B cell (primary cell): ENCODE measurements at regions not wholly inside any gene's neighbourhood (a gene's known extent, or its start where the extent isn't known, plus 50 kb on each side); places are given as distances from the start of the nearest gene placed in this dataset.

Source experiments
- ATAC-seq: fragments of 200-7000 bp; cut with Tn5 transposase; one replicate; pipeline ENCODE4 v1.10.0; 2021; ENCODE audit warnings: low read depth, mild to moderate bottlenecking, moderate number of reproducible peaks, moderate library complexity
- CTCF ChIA-PET: fragments of 350-600 bp; sonication (Branson Sonifier 250); formaldehyde crosslinking; loops from one replicate; lab custom pipeline; 2021; ENCODE audit warnings: antibody characterized with exemption, inconsistent platforms; lab: Charles Lee
- POLR2A ChIA-PET: fragments of 350-600 bp; sonication (Branson Sonifier 250); formaldehyde crosslinking; loops from one replicate; lab custom pipeline; 2021; ENCODE audit warnings: antibody characterized with exemption; lab: Charles Lee
- DNase-seq: peaks from one replicate; pipeline ENCODE4 v3.0.0; 2013
- H2AFZ ChIP-seq: 2 replicates; pipeline ENCODE4 v1.6.1; 2012; ENCODE audit warnings: mild to moderate bottlenecking, low read depth, low read length; ENCODE audit not compliant: insufficient read depth, poor library complexity, severe bottlenecking
- H3K27ac ChIP-seq, 2 donors: 1 replicate in 1 of 2; 2 replicates in 1 of 2; pipeline ENCODE4 v1.5.1; 2012 to 2013; ENCODE audit warnings: low read length in 2 of 2, mild to moderate bottlenecking in 2 of 2, moderate library complexity in 1 of 2
- H3K27me3 ChIP-seq, 4 experiments: fragments of 200-600 bp in 1 of 4; sonication (generic) in 1 of 4; replicated peaks in 1 of 4; 1 replicate in 2 of 4; 2 replicates in 2 of 4; pipeline versions ENCODE4 v1.6.1 to v1.7.0; 2013 to 2016; ENCODE audit warnings: low read length in 3 of 4, mild to moderate bottlenecking in 2 of 4, mixed read lengths in 1 of 4, moderate library complexity in 1 of 4; ENCODE audit not compliant: insufficient read depth in 4 of 4, control insufficient read depth in 3 of 4; ENCODE audit errors: control extremely low read depth in 1 of 4
- H3K36me3 ChIP-seq, 2 experiments: replicated peaks in 1 of 2; 1 replicate in 1 of 2; 2 replicates in 1 of 2; pipeline versions ENCODE4 v1.6.1 to v1.7.1; 2013; ENCODE audit warnings: low read length in 1 of 2; ENCODE audit not compliant: insufficient read depth in 2 of 2, control insufficient read depth in 1 of 2; ENCODE audit errors: control extremely low read depth in 1 of 2, extremely low read depth in 1 of 2
- H3K4me1 ChIP-seq, 2 donors: fragments of 200-600 bp in 1 of 2; sonication (generic) in 1 of 2; 1 replicate in 1 of 2; 2 replicates in 1 of 2; pipeline versions ENCODE4 v1.5.1 to v1.6.1; 2013 to 2017; ENCODE audit warnings: low read length in 2 of 2; ENCODE audit not compliant: control insufficient read depth in 2 of 2, insufficient read depth in 2 of 2
- H3K4me2 ChIP-seq: replicated peaks from 2 replicates; pipeline ENCODE3; 2012; ENCODE audit warnings: mild to moderate bottlenecking, low read depth, low read length; ENCODE audit not compliant: poor library complexity, severe bottlenecking
- H3K4me3 ChIP-seq, 5 experiments: fragments of 200-600 bp in 1 of 5; sonication (generic) in 1 of 5; 1 replicate in 3 of 5; 2 replicates in 2 of 5; pipeline versions ENCODE4 v1.5.1 to v1.7.0; 2011 to 2016; ENCODE audit warnings: low read length in 4 of 5, mild to moderate bottlenecking in 4 of 5, low read depth in 2 of 5, control low read depth in 1 of 5, moderate library complexity in 1 of 5; ENCODE audit not compliant: insufficient read depth in 1 of 5; ENCODE audit errors: control extremely low read depth in 1 of 5, extremely low read depth in 1 of 5
- H3K79me2 ChIP-seq: fragments of 200-600 bp; sonication (generic); one replicate; pipeline ENCODE4 v1.6.0; 2016; ENCODE audit warnings: low read length; ENCODE audit not compliant: control insufficient read depth, insufficient read depth
- H3K9ac ChIP-seq: fragments of 200-600 bp; sonication (generic); 2 replicates; pipeline ENCODE4 v1.6.1; 2017; ENCODE audit warnings: mild to moderate bottlenecking, low read length, moderate library complexity
- H3K9me3 ChIP-seq, 3 donors: one replicate each; pipeline versions ENCODE4 v1.6.1 to v1.7.1; 2013; ENCODE audit warnings: low read length in 2 of 3; ENCODE audit not compliant: control insufficient read depth in 2 of 3, insufficient read depth in 1 of 3; ENCODE audit errors: control extremely low read depth in 1 of 3
- H4K20me1 ChIP-seq: 2 replicates; pipeline ENCODE4 v1.6.0; 2012; ENCODE audit warnings: mild to moderate bottlenecking, low read length; ENCODE audit not compliant: insufficient read depth, control insufficient read depth, poor library complexity, severe bottlenecking
- H3K27ac Mint-ChIP-seq: one replicate; pipeline ENCODE4 v1.8.0; 2021; ENCODE audit warnings: mixed read lengths
- H3K27me3 Mint-ChIP-seq: one replicate; pipeline ENCODE4 v1.8.0; 2021; ENCODE audit warnings: mixed read lengths
- H3K4me1 Mint-ChIP-seq: one replicate; pipeline ENCODE4 v1.8.0; 2021; ENCODE audit warnings: mixed read lengths
- H3K4me3 Mint-ChIP-seq: one replicate; pipeline ENCODE4 v1.8.0; 2021; ENCODE audit warnings: mixed read lengths
- H3K9me3 Mint-ChIP-seq: one replicate; pipeline ENCODE4 v1.8.0; 2022; ENCODE audit warnings: mixed read lengths; ENCODE audit not compliant: insufficient read depth
- CTCF ChIP-seq: fragments of 200-600 bp; IDR thresholded peaks from one replicate; pipeline ENCODE4 v1.8.0; 2022; ENCODE audit warnings: antibody characterized with exemption, mild to moderate bottlenecking
- EZH2 ChIP-seq: IDR thresholded peaks from 2 replicates; pipeline ENCODE4 v1.6.1; 2012; ENCODE audit warnings: borderline replicate concordance, low read depth, mild to moderate bottlenecking, moderate library complexity, low read length; ENCODE audit not compliant: insufficient read depth, poor library complexity, severe bottlenecking
- WGBS: methylation state at CpG from one replicate; pipeline ENCODE4 v1.1.5; 2013; ENCODE audit warnings: missing lambda C conversion rate; ENCODE audit not compliant: insufficient coverage; 5-methylcytosine and 5-hydroxymethylcytosine counted together
- intact Hi-C: fragments of 100-400 bp; cut with micrococcal nuclease; formaldehyde crosslinking; loops from one replicate; pipeline ENCODE4 v1.10.0; 2022

GRCh38 chr3:83928903-83929302, 1029.9 kb upstream of the CADM2 start:
- no peaks in the 10 kb centered on the region for H3K27me3 Mint-ChIP-seq
- intact Hi-C loops = no loop called here
- H3K9me3 Mint-ChIP-seq = peaks cover 11% of the 10 kb centered on the region
- POLR2A ChIA-PET = no interaction called here
- WGBS = no CpG with 5 or more reads among the region's 2 CpGs
- no peak overlapping the region for H3K27ac Mint-ChIP-seq
- no peak overlapping the region for H3K4me2 ChIP-seq
- CTCF ChIA-PET = no interaction called here
- ATAC-seq (no peak), DNase-seq (no peak)
- H4K20me1 ChIP-seq = no peaks in the 10 kb centered on the region
- no peaks in the 10 kb centered on the region for H3K36me3 ChIP-seq
- H3K4me3 Mint-ChIP-seq = no peak overlapping the region
- no peaks in the 10 kb centered on the region for H3K4me1 ChIP-seq
- no peaks in the 10 kb centered on the region for H3K27me3 ChIP-seq
- peaks cover 0 to 21% (median 8%) of the 10 kb centered on the region in 3 donors for H3K9me3 ChIP-seq
- no peak overlapping the region for H3K4me3 ChIP-seq
- H3K79me2 ChIP-seq = no peaks in the 10 kb centered on the region
- no peak for TF ChIP-seq CTCF
- TF ChIP-seq EZH2 = no peak
- H2AFZ ChIP-seq = no peak overlapping the region
- no peak overlapping the region for H3K9ac ChIP-seq
- H3K27ac ChIP-seq = no peak overlapping the region
- no peaks in the 10 kb centered on the region for H3K4me1 Mint-ChIP-seq

- H4K20me1 ChIP-seq = no peaks in the 10 kb centered on the region
- H3K27ac Mint-ChIP-seq = no peak overlapping the region
- ChIA-PET POLR2A (no interaction called here), CTCF (no interaction called here)
- no peak overlapping the region for H3K4me3 ChIP-seq
- peaks cover 6% of the 10 kb centered on the region for H3K9me3 Mint-ChIP-seq
- DNase-seq (no peak), ATAC-seq (no peak)
- H3K27ac ChIP-seq = no peak overlapping the region
- H2AFZ ChIP-seq = no peak overlapping the region
- no peaks in the 10 kb centered on the region for H3K27me3 ChIP-seq
- TF ChIP-seq CTCF = no peak
- no peak for TF ChIP-seq EZH2
- no peaks in the 10 kb centered on the region for H3K36me3 ChIP-seq
- no peak overlapping the region for H3K4me2 ChIP-seq
- H3K9me3 ChIP-seq = peaks cover 0 to 7% (median 4%) of the 10 kb centered on the region in 3 donors
- H3K27me3 Mint-ChIP-seq = no peaks in the 10 kb centered on the region
- H3K79me2 ChIP-seq = no peaks in the 10 kb centered on the region
- no peak overlapping the region for H3K4me3 Mint-ChIP-seq
- 65% methylated on average over 2 of the region's 4 CpGs for WGBS
- no peak overlapping the region for H3K9ac ChIP-seq
- no peaks in the 10 kb centered on the region for H3K4me1 Mint-ChIP-seq
- intact Hi-C loops = no loop called here
- H3K4me1 ChIP-seq = no peaks in the 10 kb centered on the region
Observed at GRCh38 chr3:83934192-83935021, 1024.4 kb upstream of the CADM2 start.
